ENCODE measurements at regions not wholly inside any gene's neighbourhood (a gene's known extent, or its start where the extent isn't known, plus 50 kb on each side); places are given as distances from the start of the nearest gene placed in this dataset.

GRCh38 chr5:68161156-68161555 lies 54.4 kb upstream of the PIK3R1 start:
- DNase-seq, result no peak

GRCh38 chr5:68159224-68159951 lies 56.2 kb upstream of the PIK3R1 start:
- DNase-seq, result no peak

GRCh38 chr5:68155940-68156339 lies 59.6 kb upstream of the PIK3R1 start:
- no peak for DNase-seq

- no peak for DNase-seq
Measured at GRCh38 chr5:68154119-68154857, 61.3 kb upstream of the PIK3R1 start.

- DNase-seq, result no peak
Measured at GRCh38 chr5:68151812-68152211, 63.7 kb upstream of the PIK3R1 start.

- DNase-seq, result no peak
Measured at GRCh38 chr5:68149189-68149588, 66.4 kb upstream of the PIK3R1 start.

- no peak for DNase-seq
Measured at GRCh38 chr5:68148096-68148495, 67.5 kb upstream of the PIK3R1 start.

- no peak for DNase-seq
Measured at GRCh38 chr5:68147659-68148058, 67.9 kb upstream of the PIK3R1 start.

- no peak for DNase-seq
Measured at GRCh38 chr5:68141494-68141893, 74.1 kb upstream of the PIK3R1 start.

- DNase-seq, result no peak
Measured at GRCh38 chr5:68140763-68141162, 74.8 kb upstream of the PIK3R1 start.

- no peak for DNase-seq
Measured at GRCh38 chr5:68139611-68140441, 75.7 kb upstream of the PIK3R1 start.

GRCh38 chr5:68137511-68138140 lies 77.9 kb upstream of the PIK3R1 start:
- no peak for DNase-seq

GRCh38 chr5:68134669-68135313 lies 80.8 kb upstream of the PIK3R1 start:
- no peak for DNase-seq

- no peak for DNase-seq
Measured at GRCh38 chr5:68134033-68134668, 81.4 kb upstream of the PIK3R1 start.

GRCh38 chr5:68130253-68130652 lies 85.3 kb upstream of the PIK3R1 start:
- DNase-seq, result no peak

- DNase-seq, result no peak
Measured at GRCh38 chr5:68129364-68129763, 86.2 kb upstream of the PIK3R1 start.

- DNase-seq, result no peak
Measured at GRCh38 chr5:68126886-68127285, 88.7 kb upstream of the PIK3R1 start.

- DNase-seq, result no peak
Measured at GRCh38 chr5:68122439-68123328, 92.9 kb upstream of the PIK3R1 start.

GRCh38 chr5:68116868-68117411 lies 98.6 kb upstream of the PIK3R1 start:
- DNase-seq, result no peak

- DNase-seq, result no peak
Measured at GRCh38 chr5:68116408-68116807, 99.1 kb upstream of the PIK3R1 start.

- DNase-seq, result no peak
Measured at GRCh38 chr5:68115584-68115983, 100.0 kb upstream of the PIK3R1 start.
